ENCODE measurements at regions not wholly inside any gene's neighbourhood (a gene's known extent, or its start where the extent isn't known, plus 50 kb on each side); places are given as distances from the start of the nearest gene placed in this dataset.

DNA sequence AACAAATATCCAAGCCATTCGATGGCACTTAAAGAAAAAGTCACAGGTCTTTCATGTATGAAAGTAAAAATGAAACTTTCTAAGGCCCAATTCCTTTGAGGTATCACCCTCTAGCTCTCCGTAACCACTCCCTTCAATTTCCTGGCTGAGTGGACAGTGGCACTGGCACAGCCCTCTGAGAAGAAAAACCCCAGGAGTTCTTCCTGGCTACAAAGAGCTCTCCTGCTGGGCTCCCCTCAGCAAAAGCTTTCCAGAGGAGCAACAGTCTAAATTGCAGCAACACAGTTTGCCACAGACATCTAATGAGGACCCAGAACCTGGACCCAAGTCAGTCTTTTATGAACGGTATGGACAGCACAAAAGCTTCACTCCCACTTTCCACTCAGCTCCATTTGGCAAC, 71.8 kb downstream of the FUNDC1 start:
- DNase-seq, result no peak
- H3K4me3 Mint-ChIP-seq, result no peak overlapping the region
- H3K27me3 Mint-ChIP-seq, result no peaks in the 10 kb centered on the region
- H3K27ac Mint-ChIP-seq, result no peak overlapping the region
- H3K9me3 Mint-ChIP-seq, result no peaks in the 10 kb centered on the region
- no peaks in the 10 kb centered on the region for H3K36me3 Mint-ChIP-seq
- H3K4me1 Mint-ChIP-seq, result no peaks in the 10 kb centered on the region

DNA sequence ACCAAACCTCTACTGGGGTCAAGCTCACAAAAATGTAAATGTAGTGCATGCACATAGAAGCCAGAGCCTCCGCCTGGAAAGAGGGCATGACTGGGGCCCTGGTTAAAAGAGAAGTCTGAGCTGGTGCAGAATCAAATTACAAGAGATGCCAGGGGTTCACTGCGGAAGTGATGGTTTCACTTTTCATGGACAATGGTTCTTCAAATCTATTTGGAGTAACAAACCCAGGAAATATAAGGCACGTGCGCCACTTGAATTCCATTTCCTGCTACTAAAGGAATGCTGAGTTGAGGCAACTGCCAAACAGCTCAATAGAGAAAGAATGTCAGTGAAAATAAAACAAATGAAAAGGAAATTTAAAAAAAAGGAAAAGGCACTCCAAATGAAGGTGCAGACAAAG, 79.8 kb downstream of the FUNDC1 start:
- Mint-ChIP-seq H3K36me3 (peaks cover 2% of the 10 kb centered on the region), H3K4me3 (no peak overlapping the region), H3K9me3 (peaks cover 2% of the 10 kb centered on the region), H3K27me3 (no peaks in the 10 kb centered on the region), H3K27ac (no peak overlapping the region), H3K4me1 (no peaks in the 10 kb centered on the region)
- no peak for DNase-seq

DNA sequence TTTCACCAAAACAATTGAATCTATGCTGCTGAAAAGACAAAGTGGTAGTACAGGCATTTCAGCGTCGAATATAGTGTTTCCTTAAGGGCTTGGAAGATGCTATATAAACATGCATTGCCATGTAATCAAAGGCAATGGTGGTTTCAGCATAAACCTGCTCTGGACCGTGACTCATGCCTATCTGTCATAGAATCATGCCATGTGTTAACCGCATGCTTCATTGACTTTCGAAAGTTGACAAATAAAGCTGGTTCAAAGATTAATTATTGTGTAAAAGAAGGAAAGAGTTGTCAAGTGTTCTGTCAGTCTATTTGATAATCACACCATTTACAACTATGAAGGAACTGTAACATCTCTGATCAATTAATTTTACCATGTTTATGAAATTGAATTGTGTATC, 83.2 kb downstream of the FUNDC1 start:
- H3K36me3 Mint-ChIP-seq, result peaks cover 2% of the 10 kb centered on the region
- no peak for DNase-seq
- no peaks in the 10 kb centered on the region for H3K4me1 Mint-ChIP-seq
- H3K27me3 Mint-ChIP-seq, result no peaks in the 10 kb centered on the region
- no peak overlapping the region for H3K27ac Mint-ChIP-seq
- no peak overlapping the region for H3K4me3 Mint-ChIP-seq
- H3K9me3 Mint-ChIP-seq, result peaks cover 2% of the 10 kb centered on the region

DNA sequence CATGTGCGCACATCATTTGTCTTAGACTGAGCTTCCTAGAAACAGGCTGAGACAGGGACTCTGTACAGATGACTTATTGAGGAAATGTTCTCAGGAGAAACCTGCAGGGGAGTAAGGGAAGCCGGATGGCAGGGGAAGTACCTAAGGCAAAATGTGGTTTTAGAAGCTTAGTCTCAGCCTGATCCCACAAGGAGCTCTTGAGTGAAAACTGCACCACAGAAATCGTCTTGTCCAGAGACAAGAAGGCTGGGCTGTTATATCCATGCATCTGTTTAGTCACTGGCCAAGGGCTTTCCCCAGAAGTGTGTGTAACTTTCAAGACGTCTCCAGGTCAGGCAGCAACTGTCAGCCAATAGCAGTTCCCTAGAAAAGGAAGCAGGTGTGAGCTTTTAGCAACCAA, 86.0 kb downstream of the FUNDC1 start:
- no peaks in the 10 kb centered on the region for H3K27me3 Mint-ChIP-seq
- H3K36me3 Mint-ChIP-seq, result peaks cover 2% of the 10 kb centered on the region
- no peak overlapping the region for H3K27ac Mint-ChIP-seq
- no peak overlapping the region for H3K4me3 Mint-ChIP-seq
- H3K4me1 Mint-ChIP-seq, result no peaks in the 10 kb centered on the region
- peaks cover 2% of the 10 kb centered on the region for H3K9me3 Mint-ChIP-seq
- DNase-seq, result no peak

DNA sequence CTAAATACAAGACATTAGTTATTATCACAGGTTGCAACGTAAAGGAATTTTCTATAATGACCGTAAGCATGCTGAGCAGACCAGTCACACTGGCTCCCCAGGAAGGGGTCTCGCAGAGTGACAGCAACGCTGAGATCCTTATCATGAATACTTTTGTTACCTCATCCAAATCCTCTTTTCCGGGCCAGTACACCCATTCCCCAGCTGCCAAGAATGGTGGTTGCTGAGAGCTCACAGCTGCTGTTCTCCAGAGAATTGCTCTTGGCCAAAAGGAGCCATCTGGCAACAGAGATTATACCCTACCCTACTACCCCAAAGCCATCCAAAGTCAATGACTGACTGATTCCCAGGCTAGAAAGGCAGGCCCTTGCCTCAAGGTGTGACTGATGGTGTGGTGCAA, 91.6 kb downstream of the FUNDC1 start:
- no peak for DNase-seq
- no peaks in the 10 kb centered on the region for H3K27me3 Mint-ChIP-seq
- no peak overlapping the region for H3K4me3 Mint-ChIP-seq
- H3K27ac Mint-ChIP-seq, result no peak overlapping the region
- no peaks in the 10 kb centered on the region for H3K4me1 Mint-ChIP-seq
- no peaks in the 10 kb centered on the region for H3K9me3 Mint-ChIP-seq
- H3K36me3 Mint-ChIP-seq, result no peaks in the 10 kb centered on the region

DNA sequence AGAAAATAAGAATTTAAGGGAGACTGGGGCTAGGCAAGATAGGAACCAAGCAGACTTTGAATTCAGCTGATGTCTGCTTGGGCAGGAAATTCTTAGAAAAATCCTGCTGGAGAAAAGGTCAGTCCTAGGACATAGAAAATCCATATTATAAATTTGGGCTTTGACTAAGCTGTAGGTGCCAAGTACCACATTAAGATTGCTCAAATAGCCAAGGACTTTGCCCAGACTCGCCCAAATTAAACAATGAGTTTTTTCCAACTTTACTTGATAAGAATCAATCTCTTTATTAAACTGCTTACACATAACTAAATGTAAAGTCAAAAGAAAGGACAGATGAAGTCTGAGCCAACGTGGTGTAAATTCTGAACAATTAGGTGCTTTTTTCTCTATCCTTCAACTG, 95.4 kb downstream of the FUNDC1 start:
- H3K36me3 Mint-ChIP-seq, result no peaks in the 10 kb centered on the region
- no peak overlapping the region for H3K27ac Mint-ChIP-seq

DNA sequence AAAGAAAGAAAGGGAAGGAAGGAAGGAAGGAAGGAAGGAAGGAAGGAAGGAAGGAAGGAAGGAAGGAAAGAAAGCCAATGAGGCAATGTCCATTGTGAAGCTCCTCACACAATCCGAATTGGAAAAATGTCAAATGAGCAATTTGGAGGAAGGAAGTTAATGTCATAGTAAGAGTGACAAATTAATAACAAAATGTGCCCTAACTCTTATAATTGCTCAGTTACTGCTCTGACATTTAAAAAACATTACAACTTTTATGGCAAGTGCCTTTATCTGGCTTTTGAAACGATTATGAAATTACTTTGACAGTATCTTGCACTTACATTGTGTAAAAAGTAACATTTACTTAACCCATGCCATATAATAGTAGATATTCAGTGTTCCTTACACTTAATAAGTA, 96.5 kb upstream of the EFHC2 start:
- Mint-ChIP-seq H3K4me1 (no peaks in the 10 kb centered on the region), H3K4me3 (no peak overlapping the region), H3K27me3 (no peaks in the 10 kb centered on the region), H3K9me3 (no peaks in the 10 kb centered on the region), H3K27ac (no peak overlapping the region), H3K36me3 (no peaks in the 10 kb centered on the region)
- no peak for DNase-seq

More for the DNA sequence above, 95.4 kb downstream of the FUNDC1 start:
- Mint-ChIP-seq H3K4me3 (no peak overlapping the region), H3K4me1 (no peaks in the 10 kb centered on the region), H3K9me3 (no peaks in the 10 kb centered on the region), H3K27me3 (no peaks in the 10 kb centered on the region)
- DNase-seq, result no peak

DNA sequence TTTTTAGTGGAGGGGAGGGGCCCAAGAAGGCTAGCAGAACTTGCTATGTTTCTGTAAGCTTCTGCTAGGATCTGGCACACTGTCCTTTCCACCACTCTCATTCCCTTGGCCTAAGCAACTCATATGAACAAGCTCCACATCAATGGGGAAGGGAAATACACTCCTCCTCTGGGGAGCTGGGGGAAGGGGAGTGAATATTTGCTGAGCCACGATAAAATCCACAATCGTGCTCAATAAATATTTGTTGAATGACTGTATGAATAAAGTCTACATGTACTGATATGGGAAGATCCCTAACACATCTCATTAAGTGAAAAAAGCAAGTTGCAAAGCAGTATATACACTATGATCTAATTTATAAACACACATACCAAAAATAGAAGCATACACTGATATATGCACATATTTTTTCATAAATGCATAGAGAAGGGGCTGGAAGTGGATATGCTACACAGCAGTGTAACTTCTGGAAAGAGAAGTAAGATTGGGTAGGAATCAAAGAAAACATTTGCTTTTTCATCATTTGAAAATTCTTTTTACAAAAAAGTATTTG, 95.8 kb upstream of the EFHC2 start:
- no peaks in the 10 kb centered on the region for H3K9me3 Mint-ChIP-seq

DNA sequence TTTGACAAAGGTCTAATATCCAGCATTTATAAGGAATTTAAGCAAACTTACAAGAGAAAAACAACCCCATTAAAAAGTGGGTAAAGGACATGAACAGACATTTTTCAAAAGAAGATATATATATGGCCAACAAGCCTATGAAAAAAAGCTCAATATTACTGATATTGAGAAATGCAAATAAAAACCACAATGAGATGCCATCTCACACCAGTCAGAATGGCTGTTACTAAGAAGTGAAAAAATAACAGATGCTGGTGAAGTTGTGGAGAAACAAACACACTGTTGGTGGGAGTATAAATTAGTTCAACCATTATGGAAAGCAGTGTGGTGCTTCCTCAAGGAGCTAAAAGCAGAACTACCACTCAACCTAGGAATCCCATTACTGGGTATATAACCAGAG, 91.6 kb upstream of the EFHC2 start:
- DNase-seq, result no peak
- Mint-ChIP-seq H3K9me3 (no peaks in the 10 kb centered on the region), H3K27ac (no peak overlapping the region), H3K27me3 (no peaks in the 10 kb centered on the region), H3K4me3 (no peak overlapping the region), H3K36me3 (no peaks in the 10 kb centered on the region), H3K4me1 (no peaks in the 10 kb centered on the region)

More for the DNA sequence above, 95.8 kb upstream of the EFHC2 start:
- DNase-seq, result no peak
- H3K4me3 Mint-ChIP-seq, result no peak overlapping the region
- no peaks in the 10 kb centered on the region for H3K36me3 Mint-ChIP-seq
- no peak overlapping the region for H3K27ac Mint-ChIP-seq
- H3K27me3 Mint-ChIP-seq, result no peaks in the 10 kb centered on the region
- H3K4me1 Mint-ChIP-seq, result no peaks in the 10 kb centered on the region

DNA sequence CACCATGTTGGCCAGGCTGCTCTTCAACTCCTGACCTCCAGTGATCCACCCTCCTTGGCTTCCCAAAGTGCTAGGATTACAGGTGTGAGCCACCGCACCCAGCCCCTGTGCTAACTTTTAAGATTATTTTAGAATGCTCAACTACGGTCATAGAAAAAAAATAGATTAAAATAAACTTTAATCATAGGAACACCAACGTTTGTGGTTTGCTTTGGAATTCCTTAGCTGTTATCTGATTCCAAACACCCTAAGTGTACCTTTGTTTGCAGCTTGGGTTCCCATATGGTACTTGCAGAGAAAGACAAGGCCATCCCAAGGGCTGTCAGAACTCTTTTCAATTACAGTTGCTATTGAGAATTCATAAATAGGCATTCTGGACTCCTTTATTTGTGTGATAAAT, 90.1 kb upstream of the EFHC2 start:
- Mint-ChIP-seq H3K4me3 (no peak overlapping the region), H3K9me3 (no peaks in the 10 kb centered on the region), H3K27me3 (no peaks in the 10 kb centered on the region), H3K27ac (no peak overlapping the region), H3K4me1 (no peaks in the 10 kb centered on the region), H3K36me3 (no peaks in the 10 kb centered on the region)
- DNase-seq, result no peak

DNA sequence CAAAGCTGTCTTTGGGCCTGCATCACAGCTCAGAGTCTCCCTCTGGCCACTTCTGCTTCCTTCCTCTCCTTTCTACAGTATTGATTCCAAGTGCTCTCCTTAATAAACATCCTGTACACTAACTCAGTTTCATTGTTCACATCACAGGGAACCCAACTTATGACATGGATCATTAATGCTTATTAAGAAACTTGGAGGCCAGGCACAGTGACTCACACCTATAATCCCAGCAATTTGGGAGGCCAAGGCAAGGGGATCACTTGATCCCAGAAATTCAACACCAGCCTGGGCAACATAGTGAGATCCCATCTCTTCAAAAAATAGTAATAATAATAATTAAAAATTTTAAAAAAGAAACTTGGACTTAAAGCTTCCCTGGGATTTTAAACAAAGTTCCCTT, 89.2 kb upstream of the EFHC2 start:
- DNase-seq, result no peak
- Mint-ChIP-seq H3K4me3 (no peak overlapping the region), H3K9me3 (no peaks in the 10 kb centered on the region), H3K36me3 (no peaks in the 10 kb centered on the region), H3K27me3 (no peaks in the 10 kb centered on the region), H3K4me1 (no peaks in the 10 kb centered on the region), H3K27ac (no peak overlapping the region)

DNA sequence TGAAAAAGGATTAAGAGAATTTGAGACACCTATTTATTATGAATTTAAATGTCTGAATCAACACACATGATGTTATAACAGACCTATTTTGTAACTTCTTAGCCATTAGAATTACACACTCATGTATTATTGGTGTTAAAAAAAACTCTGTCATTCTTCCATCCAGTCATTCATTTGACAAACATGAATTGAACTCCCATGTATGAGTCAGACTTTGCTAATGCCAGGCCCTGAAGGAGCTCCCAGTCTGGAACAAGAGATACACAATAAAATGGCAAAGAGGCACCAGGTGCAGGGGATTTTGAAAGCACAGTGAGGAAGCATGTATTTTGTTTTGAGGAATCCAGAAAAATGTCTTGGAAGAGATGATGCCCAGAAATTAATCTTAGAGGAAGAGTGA, 87.7 kb upstream of the EFHC2 start:
- H3K36me3 Mint-ChIP-seq, result no peaks in the 10 kb centered on the region
- H3K27me3 Mint-ChIP-seq, result no peaks in the 10 kb centered on the region
- H3K4me3 Mint-ChIP-seq, result no peak overlapping the region
- no peaks in the 10 kb centered on the region for H3K4me1 Mint-ChIP-seq
- no peaks in the 10 kb centered on the region for H3K9me3 Mint-ChIP-seq
- DNase-seq, result no peak
- H3K27ac Mint-ChIP-seq, result no peak overlapping the region

DNA sequence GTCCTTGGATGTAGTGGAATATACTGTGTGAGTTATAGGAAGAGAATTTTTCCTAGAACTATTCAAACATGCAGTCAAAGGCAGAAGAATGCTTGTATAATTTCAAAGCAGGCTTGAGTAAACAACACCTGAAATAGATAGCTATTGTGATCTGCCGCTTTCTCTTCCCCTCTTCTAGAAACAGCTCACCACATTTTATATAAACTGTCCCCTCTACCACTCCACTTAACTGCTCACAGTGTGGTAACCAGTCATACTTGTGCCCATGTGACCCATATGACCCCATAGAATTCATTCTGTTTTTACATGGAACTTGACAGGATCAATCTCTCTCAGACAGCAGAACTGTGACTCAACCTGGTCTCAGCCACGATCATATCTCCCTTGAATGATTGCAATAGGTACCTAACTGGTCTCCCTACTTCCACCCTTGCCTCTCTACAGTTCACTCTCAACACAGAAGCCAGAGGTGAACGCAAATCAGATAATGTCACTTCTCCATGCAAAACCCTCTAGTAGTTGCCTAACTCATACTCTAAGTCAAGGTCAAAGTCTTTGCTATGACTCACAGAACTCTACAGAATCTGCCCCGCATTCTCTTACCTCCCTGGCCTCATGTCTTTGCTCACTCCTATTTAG, 85.6 kb upstream of the EFHC2 start:
- Mint-ChIP-seq H3K27ac (no peak overlapping the region), H3K4me3 (no peak overlapping the region), H3K4me1 (no peaks in the 10 kb centered on the region), H3K36me3 (no peaks in the 10 kb centered on the region), H3K9me3 (no peaks in the 10 kb centered on the region), H3K27me3 (no peaks in the 10 kb centered on the region)
- no peak for DNase-seq

DNA sequence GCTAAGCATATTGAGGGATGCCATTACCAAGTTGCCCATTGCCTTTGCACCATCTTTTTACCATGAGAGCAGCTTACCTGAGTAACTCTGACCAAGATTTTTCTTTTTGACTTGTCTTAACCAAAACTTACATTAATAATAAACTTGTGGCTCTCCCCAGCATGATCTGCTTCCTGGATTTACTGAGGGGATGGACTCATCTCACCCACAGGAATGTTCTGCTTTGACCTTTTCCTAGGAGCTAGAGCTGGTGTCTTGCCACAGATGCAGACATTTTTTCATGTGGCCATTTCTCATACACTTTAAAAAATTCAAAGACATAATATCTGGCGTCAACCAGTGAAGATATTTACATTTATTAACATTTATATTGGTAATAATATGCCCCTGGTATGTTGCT, 79.2 kb upstream of the EFHC2 start:
- no peak for DNase-seq
- Mint-ChIP-seq H3K4me1 (no peaks in the 10 kb centered on the region), H3K4me3 (no peak overlapping the region), H3K9me3 (no peaks in the 10 kb centered on the region), H3K36me3 (no peaks in the 10 kb centered on the region), H3K27me3 (no peaks in the 10 kb centered on the region), H3K27ac (no peak overlapping the region)

DNA sequence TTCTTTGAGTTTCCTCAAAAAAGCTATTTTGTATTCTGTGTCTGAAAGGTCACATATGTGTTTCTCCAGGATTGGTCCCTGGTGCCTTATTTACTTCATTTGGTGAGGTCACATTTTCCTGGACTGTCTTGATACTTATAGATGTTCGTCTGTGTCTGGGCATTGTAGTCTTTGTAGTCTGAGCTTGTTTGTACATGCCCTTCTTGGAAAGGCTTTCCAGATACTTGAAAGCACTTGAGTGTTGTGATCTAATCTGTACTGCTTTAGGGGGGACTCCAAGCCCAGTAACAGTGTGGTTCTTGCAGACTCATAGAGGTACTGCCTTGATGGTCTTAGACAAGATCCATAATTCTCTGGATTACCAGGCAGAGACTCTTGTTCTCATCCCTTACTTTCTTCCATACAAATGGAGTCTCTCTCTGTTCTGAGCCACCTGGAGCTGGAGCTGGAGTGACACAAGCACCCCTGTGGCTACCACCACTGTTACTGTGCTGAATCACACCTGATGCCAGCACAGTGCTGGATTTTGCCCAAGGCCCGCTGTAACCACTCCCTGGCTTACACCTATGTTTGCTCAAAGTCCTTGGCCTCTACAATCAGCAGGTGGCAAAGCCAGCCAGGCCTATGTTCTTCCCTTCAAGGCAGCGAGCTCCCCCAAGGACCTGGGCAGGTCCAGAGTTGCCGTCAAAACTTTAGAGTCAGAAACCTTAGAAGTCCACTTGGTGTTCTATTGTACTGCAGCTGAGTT, 72.3 kb upstream of the EFHC2 start:
- no peaks in the 10 kb centered on the region for H3K36me3 Mint-ChIP-seq
- H3K4me1 Mint-ChIP-seq, result no peaks in the 10 kb centered on the region
- no peak overlapping the region for H3K27ac Mint-ChIP-seq
- H3K4me3 Mint-ChIP-seq, result no peak overlapping the region
- H3K9me3 Mint-ChIP-seq, result peaks cover 4% of the 10 kb centered on the region
- no peak for DNase-seq
- H3K27me3 Mint-ChIP-seq, result no peaks in the 10 kb centered on the region

DNA sequence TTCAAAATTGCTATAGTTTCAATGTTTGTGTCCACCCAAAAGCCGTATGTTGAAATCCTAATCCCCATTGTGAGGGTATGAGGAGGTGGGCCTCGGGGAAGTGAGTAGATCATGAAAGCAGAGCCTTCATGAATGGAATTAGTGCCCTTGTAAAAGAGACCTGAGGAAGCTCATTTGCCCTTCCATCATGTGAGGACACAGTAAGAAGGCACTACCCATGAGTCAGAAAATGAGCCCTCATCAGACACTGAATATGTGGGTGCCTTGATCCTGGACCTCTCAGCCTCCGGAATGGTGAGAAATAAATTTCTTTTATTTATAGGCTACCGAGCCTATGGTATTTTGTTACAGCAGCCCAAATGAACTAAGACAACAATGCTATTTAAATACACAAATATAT, 57.7 kb upstream of the EFHC2 start:
- no peak overlapping the region for H3K4me3 Mint-ChIP-seq
- H3K27ac Mint-ChIP-seq, result no peak overlapping the region
- H3K9me3 Mint-ChIP-seq, result no peaks in the 10 kb centered on the region
- no peaks in the 10 kb centered on the region for H3K36me3 Mint-ChIP-seq
- no peaks in the 10 kb centered on the region for H3K27me3 Mint-ChIP-seq
- DNase-seq, result no peak
- H3K4me1 Mint-ChIP-seq, result peaks cover 4% of the 10 kb centered on the region

All from activated naive CD8-positive, alpha-beta T cell treated with anti-CD3 and anti-CD28 coated beads for 36 hours (primary cell).